Endothelial cell of umbilical vein (primary cell): ENCODE measurements at regions not wholly inside any gene's neighbourhood (a gene's known extent, or its start where the extent isn't known, plus 50 kb on each side); places are given as distances from the start of the nearest gene placed in this dataset.
"Not testable (repeated sequence)": the region's sequence is repeated elsewhere in the genome, so short reads cannot be mapped to it uniquely, and the experiment has no call there.

Experiments used
- BruUV-seq: library from RNA; stranded (reverse); fragments of 400-500 nt; replicated peaks from 2 replicates; lab custom pipeline; 2021; lab: Mats Ljungman, UMichigan
- CTCF ChIA-PET: fragments of 300-600, 350-600 bp; sonication (Branson Sonifier 250); formaldehyde crosslinking; loops from one replicate; lab custom pipeline; 2021; ENCODE audit warnings: antibody characterized with exemption, inconsistent platforms; lab: Charles Lee
- POLR2A ChIA-PET: fragments of 300-600, 350-600 bp; sonication (Branson Sonifier 250); formaldehyde crosslinking; loops from one replicate; lab custom pipeline; 2021; ENCODE audit warnings: antibody characterized with exemption, inconsistent platforms; lab: Charles Lee
- DNase-seq: peaks from one replicate; pipeline ENCODE4 v3.0.0-alpha.2; 2011; ENCODE audit warnings: low read depth, low spot score
- FAIRE-seq: peaks from 2 replicates; lab custom pipeline; 2011; peaks lifted over from hg19 to GRCh38; lab: Jason Lieb, UNC
- H2AFZ ChIP-seq: 2 replicates; pipeline ENCODE4 v1.6.0; 2012; ENCODE audit warnings: low read depth, low read length, control low read depth, inconsistent platforms
- H3K27ac ChIP-seq: 2 replicates; pipeline ENCODE4 v1.5.1; 2011; ENCODE audit warnings: low read depth, mild to moderate bottlenecking, control low read depth, low read length, moderate library complexity; ENCODE audit not compliant: insufficient read depth
- H3K27me3 ChIP-seq, 2 experiments: 2 replicates each; pipeline versions ENCODE4 v1.6.0 to v1.6.1; 2011; ENCODE audit warnings: low read length in 2 of 2, mixed read lengths in 1 of 2; ENCODE audit not compliant: control insufficient read depth in 2 of 2, insufficient read depth in 2 of 2
- H3K36me3 ChIP-seq, 2 experiments: 2 replicates in 1 of 2; 3 replicates in 1 of 2; pipeline ENCODE4 v1.5.1; 2011; ENCODE audit warnings: low read length in 2 of 2, mild to moderate bottlenecking in 1 of 2, moderate library complexity in 1 of 2; ENCODE audit not compliant: control insufficient read depth in 2 of 2, insufficient read depth in 2 of 2; ENCODE audit errors: extremely low read depth in 1 of 2
- H3K4me1 ChIP-seq: 3 replicates; pipeline ENCODE4 v1.5.1; 2011; ENCODE audit warnings: mild to moderate bottlenecking, low read length; ENCODE audit not compliant: control insufficient read depth, insufficient read depth; ENCODE audit errors: extremely low read depth
- H3K4me2 ChIP-seq: 2 replicates; pipeline ENCODE4 v1.6.1; 2011; ENCODE audit warnings: low read length, control low read depth, mixed read lengths; ENCODE audit not compliant: insufficient read depth
- H3K4me3 ChIP-seq, 3 experiments: fragments of 200-600 bp in 1 of 3; sonication (generic), shearing (Covaris generic) in 1 of 3; replicated peaks in 1 of 3; 2 replicates each; pipeline ENCODE4 v1.5.1; 2011 to 2016; ENCODE audit warnings: control low read depth in 3 of 3, low read length in 3 of 3, mild to moderate bottlenecking in 2 of 3, inconsistent platforms in 1 of 3, low read depth in 1 of 3, moderate library complexity in 1 of 3; ENCODE audit not compliant: insufficient read depth in 1 of 3
- H3K79me2 ChIP-seq: 2 replicates; pipeline ENCODE4 v1.6.0; 2012; ENCODE audit warnings: low read length, inconsistent platforms; ENCODE audit not compliant: control insufficient read depth, insufficient read depth
- H3K9ac ChIP-seq: replicated peaks from 2 replicates; pipeline ENCODE3; 2011; ENCODE audit warnings: low read length, control low read depth; ENCODE audit not compliant: insufficient read depth; ENCODE audit errors: extremely low read depth
- H3K9me1 ChIP-seq: replicated peaks from 3 replicates; pipeline ENCODE4 v1.6.0; 2011; ENCODE audit warnings: mild to moderate bottlenecking, low read length; ENCODE audit not compliant: control insufficient read depth, insufficient read depth; ENCODE audit errors: extremely low read depth
- H3K9me3 ChIP-seq: replicated peaks from 2 replicates; pipeline ENCODE4 v1.5.1; 2012; ENCODE audit warnings: low read length, inconsistent platforms; ENCODE audit not compliant: control insufficient read depth, insufficient read depth
- H4K20me1 ChIP-seq: replicated peaks from 2 replicates; pipeline ENCODE3; 2011; ENCODE audit warnings: mild to moderate bottlenecking, low read length; ENCODE audit not compliant: control insufficient read depth, insufficient read depth; ENCODE audit errors: extremely low read depth
- GATA2 ChIP-seq: IDR thresholded peaks from 2 replicates; pipeline ENCODE4 v1.7.0; 2011; ENCODE audit warnings: low read depth, mild to moderate bottlenecking, moderate library complexity, mixed read lengths, low read length; ENCODE audit not compliant: insufficient read length, insufficient read depth
- JUN ChIP-seq: IDR thresholded peaks from 2 replicates; pipeline ENCODE4 v1.6.1; 2011; ENCODE audit warnings: borderline replicate concordance, low read depth; ENCODE audit not compliant: insufficient read length, insufficient read depth
- MAX ChIP-seq: IDR thresholded peaks from 2 replicates; pipeline ENCODE4 v1.6.1; 2011; ENCODE audit not compliant: insufficient read depth, insufficient read length
- MYC ChIP-seq: IDR thresholded peaks from one replicate; pipeline ENCODE4 v1.6.1; 2011; ENCODE audit warnings: mild to moderate bottlenecking, low read depth, low read length
- POLR2AphosphoS5 ChIP-seq: IDR thresholded peaks from 2 replicates; pipeline ENCODE4 v1.6.1; 2012; ENCODE audit warnings: low read depth, mild to moderate bottlenecking, control low read depth, low read length, moderate library complexity; ENCODE audit not compliant: insufficient read depth
- dilution Hi-C: fragments of 300-500 bp; cut with MboI; formaldehyde crosslinking; loops from one replicate; pipeline ENCODE4 v1.15.0; 2019; ENCODE audit warnings: low sequenced_read_pairs; ENCODE audit not compliant: extremely low pct_ligation_motif_present
- intact Hi-C: fragments of 100-400 bp; cut with micrococcal nuclease; formaldehyde crosslinking; loops from one replicate; pipeline ENCODE4 v1.10.0; 2022

GRCh38 chr22:48498526-48499331, 1328.9 kb downstream of the BRD1 start:
- Histone ChIP-seq H3K9me3 (no peaks in the 10 kb centered on the region), H3K36me3 (no peaks in the 10 kb centered on the region), H3K27me3 (no peaks in the 10 kb centered on the region), H3K27ac (no peak overlapping the region), H3K9ac (no peak overlapping the region), H3K4me2 (no peak overlapping the region), H3K9me1 (no peaks in the 10 kb centered on the region), H3K4me3 (no peak overlapping the region), H4K20me1 (no peaks in the 10 kb centered on the region), H2AFZ (no peak overlapping the region), H3K4me1 (no peaks in the 10 kb centered on the region), H3K79me2 (no peaks in the 10 kb centered on the region)
- DNase-seq (no peak), FAIRE-seq (no peak)
- dilution Hi-C loops (no loop called here), intact Hi-C loops (no loop called here)
- ChIA-PET CTCF (no interaction called here), POLR2A (no interaction called here)
- BruUV-seq, result no TSS peak
- TF ChIP-seq MAX (no peak), JUN (no peak), GATA2 (no peak), MYC (no peak), POLR2AphosphoS5 (no peak)

GRCh38 chr22:48497743-48498520, 1329.7 kb downstream of the BRD1 start:
- BruUV-seq, H2AFZ ChIP-seq, H3K9me1 ChIP-seq, H4K20me1 ChIP-seq, H3K79me2 ChIP-seq, H3K27me3 ChIP-seq, H3K27ac ChIP-seq, H3K36me3 ChIP-seq, H3K4me1 ChIP-seq, FAIRE-seq, H3K9ac ChIP-seq, POLR2A ChIA-PET, H3K4me2 ChIP-seq, H3K9me3 ChIP-seq, DNase-seq, CTCF ChIA-PET, dilution Hi-C loops, intact Hi-C loops, H3K4me3 ChIP-seq: not testable (repeated sequence)
